Nucleus accumbens (tissue), 56 donors: ENCODE measurements at regions not wholly inside any gene's neighbourhood (a gene's known extent, or its start where the extent isn't known, plus 50 kb on each side); places are given as distances from the start of the nearest gene placed in this dataset.

Experiments used
- DNase-seq, 56 donors: peaks; one replicate each; lab custom pipeline; 2025; lab: John Stamatoyannopoulos, UW

GRCh38 chr3:43783987-43784639 lies 93.4 kb downstream of the ABHD5 start:
- no peak for DNase-seq

- DNase-seq, result no peak
Measured at GRCh38 chr3:43784640-43785011, 93.9 kb downstream of the ABHD5 start.

- DNase-seq, result no peak
Measured at GRCh38 chr3:43785551-43785950, 94.8 kb downstream of the ABHD5 start.

GRCh38 chr3:43786102-43786501 lies 95.4 kb downstream of the ABHD5 start:
- DNase-seq, result no peak

- no peak for DNase-seq
Measured at GRCh38 chr3:43786526-43787305, 96.0 kb downstream of the ABHD5 start.

GRCh38 chr3:43787330-43787729 lies 96.6 kb downstream of the ABHD5 start:
- DNase-seq, result no peak

- no peak for DNase-seq
Measured at GRCh38 chr3:43789028-43789427, 98.3 kb downstream of the ABHD5 start.

GRCh38 chr3:43790060-43790459 lies 99.3 kb downstream of the ABHD5 start:
- no peak for DNase-seq

GRCh38 chr3:43790476-43790875 lies 99.7 kb downstream of the ABHD5 start:
- no peak for DNase-seq

GRCh38 chr3:43791246-43791645 lies 100.5 kb downstream of the ABHD5 start:
- DNase-seq, result no peak

- no peak for DNase-seq
Measured at GRCh38 chr3:43792904-43793303, 102.2 kb downstream of the ABHD5 start.

- DNase-seq, result no peak
Measured at GRCh38 chr3:43793648-43794372, 103.1 kb downstream of the ABHD5 start.

- no peak for DNase-seq
Measured at GRCh38 chr3:43794776-43795175, 104.0 kb downstream of the ABHD5 start.

GRCh38 chr3:43795491-43795890 lies 104.8 kb downstream of the ABHD5 start:
- DNase-seq, result no peak

GRCh38 chr3:43796041-43796596 lies 105.4 kb downstream of the ABHD5 start:
- no peak for DNase-seq

- DNase-seq, result no peak
Measured at GRCh38 chr3:43797794-43798193, 107.1 kb downstream of the ABHD5 start.

GRCh38 chr3:43810797-43811196 lies 120.1 kb downstream of the ABHD5 start:
- no peak for DNase-seq

- DNase-seq, result no peak
Measured at GRCh38 chr3:43814461-43814860, 123.7 kb downstream of the ABHD5 start.

- DNase-seq, result no peak
Measured at GRCh38 chr3:43816372-43816771, 125.6 kb downstream of the ABHD5 start.

- DNase-seq, result no peak
Measured at GRCh38 chr3:43817064-43817463, 126.3 kb downstream of the ABHD5 start.

GRCh38 chr3:43817825-43818224 lies 127.1 kb downstream of the ABHD5 start:
- DNase-seq, result no peak
